ENCODE measurements at regions not wholly inside any gene's neighbourhood (a gene's known extent, or its start where the extent isn't known, plus 50 kb on each side); places are given as distances from the start of the nearest gene placed in this dataset.
"Not testable (repeated sequence)": the region's sequence is repeated elsewhere in the genome, so short reads cannot be mapped to it uniquely, and the experiment has no call there.

- Histone ChIP-seq H3K27me3 (no peaks in the 10 kb centered on the region), H3K4me1 (no peaks in the 10 kb centered on the region), H3K9me3 (no peaks in the 10 kb centered on the region), H3K36me3 (no peaks in the 10 kb centered on the region), H3K27ac (no peak overlapping the region), H3K4me3 (no peak overlapping the region)
- WGBS, result 89% methylated on average over 1 of the region's 1 CpG
- TF ChIP-seq POLR2A (IDR thresholded peaks at IDR 0.05) (no peak), EP300 (IDR thresholded peaks at IDR 0.05) (no peak), CTCF (IDR thresholded peaks at IDR 0.05) (no peak), POLR2AphosphoS5 (IDR thresholded peaks at IDR 0.05) (no peak)
- DNase-seq (ENCODE audit: low spot score in 2 of 2), result no peak
These were observed 128.6 kb downstream of the IPO8 start for GRCh38 chr12:30567082-30567481.

- TF ChIP-seq POLR2AphosphoS5 (IDR thresholded peaks at IDR 0.05), result no peak
- no peak for TF ChIP-seq POLR2A (IDR thresholded peaks at IDR 0.05)
- TF ChIP-seq EP300 (IDR thresholded peaks at IDR 0.05), result no peak
- TF ChIP-seq CTCF (IDR thresholded peaks at IDR 0.05), result no peak
- 50% methylated on average over 2 of the region's 2 CpGs for WGBS
These were observed 131.3 kb downstream of the IPO8 start for GRCh38 chr12:30564394-30564793.

GRCh38 chr12:30548203-30548602, 147.5 kb downstream of the IPO8 start:
- Histone ChIP-seq H3K4me1 (no peaks in the 10 kb centered on the region), H3K27ac (no peak overlapping the region), H3K36me3 (no peaks in the 10 kb centered on the region), H3K27me3 (no peaks in the 10 kb centered on the region), H3K4me3 (no peak overlapping the region), H3K9me3 (no peaks in the 10 kb centered on the region)
- no peak for TF ChIP-seq CTCF (IDR thresholded peaks at IDR 0.05)
- no peak for TF ChIP-seq EP300 (IDR thresholded peaks at IDR 0.05)
- TF ChIP-seq POLR2A (IDR thresholded peaks at IDR 0.05), result no peak
- TF ChIP-seq POLR2AphosphoS5 (IDR thresholded peaks at IDR 0.05), result no peak
- WGBS, result 57% methylated on average over 1 of the region's 1 CpG
- DNase-seq (ENCODE audit: low spot score in 2 of 2), result no peak

More at GRCh38 chr12:30564394-30564793, 131.3 kb downstream of the IPO8 start:
- H3K4me3 ChIP-seq, result no peak overlapping the region
- no peak for DNase-seq (ENCODE audit: low spot score in 2 of 2)
- H3K27ac ChIP-seq, result no peak overlapping the region
- H3K9me3 ChIP-seq, result no peaks in the 10 kb centered on the region
- H3K36me3 ChIP-seq, result no peaks in the 10 kb centered on the region
- no peaks in the 10 kb centered on the region for H3K27me3 ChIP-seq
- H3K4me1 ChIP-seq, result no peaks in the 10 kb centered on the region

- Histone ChIP-seq H3K4me1 (no peaks in the 10 kb centered on the region), H3K36me3 (no peaks in the 10 kb centered on the region), H3K9me3 (no peaks in the 10 kb centered on the region), H3K27me3 (no peaks in the 10 kb centered on the region), H3K4me3 (no peak overlapping the region), H3K27ac (no peak overlapping the region)
- WGBS, result 96% methylated on average over 4 of the region's 4 CpGs
- TF ChIP-seq EP300 (IDR thresholded peaks at IDR 0.05), result no peak
- no peak for DNase-seq (ENCODE audit: low spot score in 2 of 2)
These were observed 149.5 kb downstream of the IPO8 start for GRCh38 chr12:30546121-30546520.

GRCh38 chr12:30544704-30545103, 151.0 kb downstream of the IPO8 start:
- H3K4me3 ChIP-seq; H3K27me3 ChIP-seq; H3K4me1 ChIP-seq; H3K9me3 ChIP-seq; H3K36me3 ChIP-seq; DNase-seq (ENCODE audit: low spot score in 2 of 2); H3K27ac ChIP-seq: not testable (repeated sequence)
- 97% methylated on average over 3 of the region's 3 CpGs for WGBS

GRCh38 chr12:30537228-30537627, 158.4 kb downstream of the IPO8 start:
- 91% methylated on average over 2 of the region's 2 CpGs for WGBS
- Histone ChIP-seq H3K9me3 (no peaks in the 10 kb centered on the region), H3K27ac (no peak overlapping the region), H3K27me3 (no peaks in the 10 kb centered on the region), H3K36me3 (no peaks in the 10 kb centered on the region), H3K4me1 (no peaks in the 10 kb centered on the region), H3K4me3 (no peak overlapping the region)
- no peak for DNase-seq (ENCODE audit: low spot score in 2 of 2)
- no peak for TF ChIP-seq POLR2AphosphoS5 (IDR thresholded peaks at IDR 0.05)
- no peak for TF ChIP-seq POLR2A (IDR thresholded peaks at IDR 0.05)
- TF ChIP-seq CTCF (IDR thresholded peaks at IDR 0.05), result no peak

Measured in suprapubic skin (tissue), 4 donors.